HTR-8/SVneo (cell line): ENCODE measurements at regions not wholly inside any gene's neighbourhood (a gene's known extent, or its start where the extent isn't known, plus 50 kb on each side); places are given as distances from the start of the nearest gene placed in this dataset.

ENCODE experiments used
- DNase-seq: peaks from one replicate; pipeline ENCODE4 v3.0.0; 2011; ENCODE audit warnings: low spot score, mixed read lengths; ENCODE audit not compliant: insufficient read length
- FAIRE-seq: peaks from 2 replicates; lab custom pipeline; 2011; peaks lifted over from hg19 to GRCh38; lab: Jason Lieb, UNC

DNA sequence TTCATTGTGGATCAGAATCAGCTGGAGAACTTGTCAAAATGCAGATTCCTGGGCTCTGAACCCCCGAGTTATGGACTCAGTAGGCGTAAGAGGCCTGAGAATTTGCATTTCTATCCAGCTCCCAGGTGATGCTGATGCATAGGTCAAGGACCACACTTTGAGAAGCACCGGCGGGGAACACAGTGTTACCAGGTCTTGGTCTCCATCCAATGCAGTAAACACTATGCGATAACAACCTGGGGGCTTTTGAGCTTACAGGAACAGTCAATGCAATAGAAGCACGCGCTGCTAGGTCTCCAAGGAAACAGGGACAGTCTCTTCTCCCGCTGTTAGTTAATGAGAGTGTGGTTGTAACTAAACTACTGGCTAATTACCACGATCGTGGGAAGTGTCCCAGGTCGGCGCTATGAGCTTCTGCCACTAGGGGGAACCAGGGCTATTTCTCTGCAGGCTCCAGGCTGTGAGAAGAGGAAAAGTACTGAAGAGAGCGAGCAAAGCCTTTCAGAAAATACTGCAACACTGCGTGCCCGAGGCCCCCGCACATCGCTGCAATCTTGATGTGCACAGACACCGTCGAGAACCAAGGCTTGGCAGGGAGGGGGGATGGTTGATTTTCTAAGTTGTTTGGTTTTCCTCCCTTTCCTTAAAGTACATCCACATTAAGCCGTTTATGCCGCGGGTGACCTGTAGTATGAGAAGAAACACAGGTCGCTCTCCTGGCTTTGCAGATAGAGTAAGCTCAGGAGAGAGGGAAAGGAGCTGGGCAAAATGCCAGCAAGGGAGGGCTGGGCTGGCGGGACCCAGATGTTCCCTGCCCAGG is 52.0 kb upstream of the KCNA1 start:
- no peak for FAIRE-seq
- DNase-seq: peak; percentile 81

DNA sequence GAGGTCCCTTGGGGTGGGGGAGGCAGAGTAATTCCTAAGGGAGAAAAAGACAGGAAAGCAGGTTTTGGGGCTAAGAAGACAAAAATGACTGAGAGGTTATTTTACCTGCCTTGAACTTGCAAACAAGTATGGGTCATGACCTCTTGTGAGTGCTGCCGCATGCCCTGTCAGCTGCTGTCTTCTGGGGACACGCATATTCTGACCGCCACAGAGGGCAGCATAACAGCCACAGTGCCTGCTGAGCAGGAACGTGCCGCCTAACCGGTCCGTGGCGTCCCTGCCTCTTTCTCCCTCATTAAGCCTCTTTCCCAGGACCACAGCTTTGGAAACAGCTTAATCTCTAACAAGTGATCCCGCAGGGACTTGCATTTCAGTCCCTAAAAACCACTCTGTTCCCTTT is 51.3 kb upstream of the KCNA1 start:
- FAIRE-seq: peak; percentile 20
- no peak for DNase-seq

DNA sequence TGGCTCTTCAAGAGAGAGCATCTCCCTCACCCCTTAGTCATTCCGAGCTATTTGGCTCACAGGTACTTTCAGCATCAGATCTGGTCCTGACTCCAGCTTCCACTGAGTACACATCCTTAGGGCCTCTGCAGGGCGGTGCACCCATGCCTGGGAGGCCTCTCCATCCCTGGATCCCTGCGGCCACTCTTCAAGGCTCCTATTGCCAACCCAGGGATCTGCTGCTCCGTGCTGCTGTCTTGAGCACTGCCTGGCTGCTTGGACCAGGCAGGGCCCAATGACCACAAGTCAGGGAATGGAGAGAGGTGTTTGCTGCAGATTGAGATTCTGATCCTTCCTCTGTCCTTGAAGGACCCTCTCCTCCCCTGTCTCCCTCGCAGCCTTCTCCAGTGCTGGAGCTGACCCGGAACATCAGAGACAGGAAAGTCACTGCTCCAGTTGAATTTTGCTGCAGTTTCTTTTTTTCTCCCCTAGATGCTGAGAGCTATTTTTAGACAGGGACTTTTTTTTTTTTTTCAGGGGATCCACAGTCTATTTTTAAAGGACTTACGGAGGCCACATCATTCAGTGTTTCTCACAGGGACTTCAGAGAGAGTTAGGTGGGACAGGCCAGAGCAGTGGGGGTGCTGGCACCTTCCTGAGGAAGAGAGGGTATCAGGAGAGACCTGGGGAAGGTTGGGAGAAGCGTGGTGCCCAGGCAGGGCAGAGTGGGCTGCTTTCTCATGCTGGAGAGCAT is 50.1 kb upstream of the KCNA1 start:
- FAIRE-seq (no peak), DNase-seq (no peak)
